ENCODE measurements at regions not wholly inside any gene's neighbourhood (a gene's known extent, or its start where the extent isn't known, plus 50 kb on each side); places are given as distances from the start of the nearest gene placed in this dataset.

GRCh38 chr3:167067787-167068161, 312.3 kb downstream of the ZBBX start:
- TF ChIP-seq CTCF (IDR thresholded peaks at IDR 0.05) (no peak), EZH2 (IDR thresholded peaks at IDR 0.05; ENCODE audit: borderline replicate concordance, insufficient read depth, low read depth, low read length, poor library complexity, severe bottlenecking) (no peak)
